PC-3 (cell line): ENCODE measurements at regions not wholly inside any gene's neighbourhood (a gene's known extent, or its start where the extent isn't known, plus 50 kb on each side); places are given as distances from the start of the nearest gene placed in this dataset.

Experiments used
- ATAC-seq: fragments of 200-7000 bp; cut with Tn5 transposase; 2 replicates; pipeline ENCODE4 v1.9.1; 2020; ENCODE audit warnings: mild to moderate bottlenecking, moderate library complexity
- BruUV-seq: library from RNA; stranded (reverse); fragments of 400-500 nt; replicated peaks from 2 replicates; lab custom pipeline; 2021; lab: Mats Ljungman, UMichigan
- CTCF ChIA-PET: fragments of 300-600 bp; sonication (Branson Sonifier 250); formaldehyde crosslinking; loops from one replicate; lab custom pipeline; 2022; ENCODE audit warnings: antibody characterized with exemption; lab: Charles Lee
- POLR2A ChIA-PET: fragments of 300-600 bp; sonication (Branson Sonifier 250); formaldehyde crosslinking; loops from one replicate; lab custom pipeline; 2022; ENCODE audit warnings: antibody characterized with exemption; ENCODE audit not compliant: unreplicated experiment; lab: Charles Lee
- DNase-seq: peaks from one replicate; pipeline ENCODE4 v3.0.0-alpha.2; 2015
- H2AFZ ChIP-seq: fragments of 300-600 bp; sonication (generic); 2 replicates; pipeline ENCODE4 v1.6.0; 2016; ENCODE audit warnings: antibody characterized with exemption, low read length
- H3F3A ChIP-seq: fragments of 300-600 bp; sonication (generic); one replicate; pipeline ENCODE4 v1.6.0; 2017; ENCODE audit warnings: antibody characterized with exemption, low read length, control low read depth, mild to moderate bottlenecking; ENCODE audit not compliant: unreplicated experiment
- H3K27ac ChIP-seq: fragments of 300-600 bp; sonication (generic); 2 replicates; pipeline ENCODE4 v1.5.1; 2016; ENCODE audit warnings: mild to moderate bottlenecking, low read length
- H3K27me3 ChIP-seq: fragments of 300-600 bp; sonication (generic); 2 replicates; pipeline ENCODE4 v1.6.1; 2016; ENCODE audit warnings: low read length, mixed read lengths
- H3K36me3 ChIP-seq: fragments of 300-600 bp; sonication (generic); 2 replicates; pipeline ENCODE4 v1.6.1; 2016; ENCODE audit warnings: low read depth, mixed run types, low read length, mixed read lengths
- H3K4me1 ChIP-seq: fragments of 300-600 bp; sonication (generic); 2 replicates; pipeline ENCODE4 v1.5.1; 2016; ENCODE audit warnings: low read length; ENCODE audit not compliant: insufficient read depth
- H3K4me2 ChIP-seq: fragments of 300-600 bp; sonication (generic); 2 replicates; pipeline ENCODE4 v1.6.0; 2016; ENCODE audit warnings: low read length
- H3K4me3 ChIP-seq: fragments of 300-600 bp; sonication (generic); 2 replicates; pipeline ENCODE4 v1.5.1; 2016; ENCODE audit warnings: mild to moderate bottlenecking, low read length, mixed read lengths
- H3K79me2 ChIP-seq: fragments of 300-600 bp; sonication (generic); 2 replicates; pipeline ENCODE4 v1.6.1; 2017; ENCODE audit warnings: low read length, mixed read lengths
- H3K9ac ChIP-seq: fragments of 300-600 bp; sonication (generic); 2 replicates; pipeline ENCODE4 v1.6.0; 2016; ENCODE audit warnings: mild to moderate bottlenecking, low read length
- H3K9me2 ChIP-seq: fragments of 300-600 bp; sonication (generic); replicated peaks from 2 replicates; pipeline ENCODE4 v1.6.1; 2016; ENCODE audit warnings: mixed run types, low read length, mixed read lengths
- H3K9me3 ChIP-seq: fragments of 300-600 bp; sonication (generic); 2 replicates; pipeline ENCODE4 v1.6.1; 2016; ENCODE audit warnings: low read length, mixed read lengths
- H4K20me1 ChIP-seq: fragments of 300-600 bp; sonication (generic); 2 replicates; pipeline ENCODE4 v1.6.1; 2016; ENCODE audit warnings: low read length, mixed read lengths
- EZH2 ChIP-seq: fragments of 300-600 bp; sonication (generic); IDR thresholded peaks from one replicate; pipeline ENCODE4 v1.6.1; 2017; ENCODE audit warnings: antibody characterized with exemption, mild to moderate bottlenecking, low read length; ENCODE audit not compliant: unreplicated experiment
- EZH2phosphoT487 ChIP-seq: fragments of 300-600 bp; sonication (generic); IDR thresholded peaks from 2 replicates; pipeline ENCODE4 v1.6.1; 2018; ENCODE audit warnings: mild to moderate bottlenecking, antibody characterized with exemption, low read length, borderline replicate concordance
- intact Hi-C: fragments of 100-400 bp; cut with micrococcal nuclease; formaldehyde crosslinking; loops from 2 replicates; pipeline ENCODE4 v1.9.0; 2023
- TF ChIP-seq, protein P1 (sequence below): fragments of 300-600 bp; sonication (generic); conservative IDR thresholded peaks from 2 replicates; pipeline ENCODE4 v1.5.1; 2017; ENCODE audit warnings: antibody characterized with exemption, low read depth, mild to moderate bottlenecking, low read length

GRCh38 chr13:53921473-53921872 is 892.9 kb downstream of the OLFM4 start:
- Histone ChIP-seq H3K4me1 (no peaks in the 10 kb centered on the region), H3K27me3 (no peaks in the 10 kb centered on the region), H4K20me1 (no peaks in the 10 kb centered on the region), H3K27ac (no peak overlapping the region), H3K9me3 (no peaks in the 10 kb centered on the region), H3F3A (no peaks in the 10 kb centered on the region), H2AFZ (no peak overlapping the region), H3K79me2 (no peaks in the 10 kb centered on the region), H3K9me2 (no peaks in the 10 kb centered on the region), H3K4me3 (no peak overlapping the region), H3K4me2 (no peak overlapping the region), H3K36me3 (no peaks in the 10 kb centered on the region), H3K9ac (no peak overlapping the region)
- POLR2A ChIA-PET: no interaction called here
- DNase-seq (no peak), ATAC-seq (no peak)
- CTCF ChIA-PET: no interaction called here
- BruUV-seq: no TSS peak
- intact Hi-C loops: no loop called here
- TF ChIP-seq, protein P1, sequence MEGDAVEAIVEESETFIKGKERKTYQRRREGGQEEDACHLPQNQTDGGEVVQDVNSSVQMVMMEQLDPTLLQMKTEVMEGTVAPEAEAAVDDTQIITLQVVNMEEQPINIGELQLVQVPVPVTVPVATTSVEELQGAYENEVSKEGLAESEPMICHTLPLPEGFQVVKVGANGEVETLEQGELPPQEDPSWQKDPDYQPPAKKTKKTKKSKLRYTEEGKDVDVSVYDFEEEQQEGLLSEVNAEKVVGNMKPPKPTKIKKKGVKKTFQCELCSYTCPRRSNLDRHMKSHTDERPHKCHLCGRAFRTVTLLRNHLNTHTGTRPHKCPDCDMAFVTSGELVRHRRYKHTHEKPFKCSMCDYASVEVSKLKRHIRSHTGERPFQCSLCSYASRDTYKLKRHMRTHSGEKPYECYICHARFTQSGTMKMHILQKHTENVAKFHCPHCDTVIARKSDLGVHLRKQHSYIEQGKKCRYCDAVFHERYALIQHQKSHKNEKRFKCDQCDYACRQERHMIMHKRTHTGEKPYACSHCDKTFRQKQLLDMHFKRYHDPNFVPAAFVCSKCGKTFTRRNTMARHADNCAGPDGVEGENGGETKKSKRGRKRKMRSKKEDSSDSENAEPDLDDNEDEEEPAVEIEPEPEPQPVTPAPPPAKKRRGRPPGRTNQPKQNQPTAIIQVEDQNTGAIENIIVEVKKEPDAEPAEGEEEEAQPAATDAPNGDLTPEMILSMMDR: no peak
- TF ChIP-seq EZH2phosphoT487: no peak
- no peak for TF ChIP-seq EZH2

GRCh38 chr13:53941588-53942190 is 913.1 kb downstream of the OLFM4 start:
- ATAC-seq (no peak), DNase-seq (no peak)
- no peak overlapping the region for H3K27ac ChIP-seq
- no peak overlapping the region for H3K4me3 ChIP-seq
- intact Hi-C loops: no loop called here
- H3K36me3 ChIP-seq: no peaks in the 10 kb centered on the region
- no TSS peak for BruUV-seq
- no peak overlapping the region for H3K4me2 ChIP-seq
- H3K9ac ChIP-seq: no peak overlapping the region
- H3K9me3 ChIP-seq: no peaks in the 10 kb centered on the region
- H2AFZ ChIP-seq: no peak overlapping the region
- CTCF ChIA-PET: no interaction called here
- H3K27me3 ChIP-seq: no peaks in the 10 kb centered on the region
- no peaks in the 10 kb centered on the region for H3K9me2 ChIP-seq
- H3K79me2 ChIP-seq: no peaks in the 10 kb centered on the region
- H3F3A ChIP-seq: no peaks in the 10 kb centered on the region
- TF ChIP-seq EZH2phosphoT487 (no peak), EZH2 (no peak)
- TF ChIP-seq, protein P1: no peak
- no peaks in the 10 kb centered on the region for H4K20me1 ChIP-seq
- H3K4me1 ChIP-seq: no peaks in the 10 kb centered on the region
- POLR2A ChIA-PET: no interaction called here

DNA sequence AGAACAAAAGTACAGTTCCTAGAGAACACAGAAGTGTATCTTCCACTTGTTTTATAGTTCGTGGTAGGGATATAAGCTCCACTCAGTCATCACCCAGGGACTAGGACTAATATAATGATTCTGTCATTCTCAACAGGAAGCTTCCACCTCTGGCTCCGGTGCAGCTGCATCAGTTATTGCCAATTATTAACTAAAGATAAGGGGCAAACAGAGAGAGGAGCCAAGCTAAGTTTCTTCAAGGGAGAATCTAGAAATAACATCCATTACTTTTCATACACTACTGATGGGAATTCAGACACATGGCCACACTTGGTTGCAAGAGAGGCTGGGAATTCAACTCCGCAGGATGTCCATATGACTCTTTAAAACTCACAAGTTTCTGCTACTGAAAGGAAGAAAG is 917.9 kb downstream of the OLFM4 start:
- POLR2A ChIA-PET: no interaction called here
- H3K9me2 ChIP-seq: no peaks in the 10 kb centered on the region
- no peak overlapping the region for H2AFZ ChIP-seq
- H3F3A ChIP-seq: no peaks in the 10 kb centered on the region
- H3K4me1 ChIP-seq: no peaks in the 10 kb centered on the region
- H3K36me3 ChIP-seq: no peaks in the 10 kb centered on the region
- CTCF ChIA-PET: no interaction called here
- BruUV-seq: no TSS peak
- TF ChIP-seq, protein P1: no peak
- TF ChIP-seq EZH2phosphoT487: no peak
- TF ChIP-seq EZH2: no peak
- H4K20me1 ChIP-seq: no peaks in the 10 kb centered on the region
- no peaks in the 10 kb centered on the region for H3K79me2 ChIP-seq
- no peak overlapping the region for H3K27ac ChIP-seq
- no peak overlapping the region for H3K9ac ChIP-seq
- no peak overlapping the region for H3K4me2 ChIP-seq
- no peaks in the 10 kb centered on the region for H3K27me3 ChIP-seq
- H3K9me3 ChIP-seq: no peaks in the 10 kb centered on the region
- ATAC-seq (no peak), DNase-seq (no peak)
- intact Hi-C loops: no loop called here
- H3K4me3 ChIP-seq: no peak overlapping the region
